Liver (tissue), 8 donors: ENCODE measurements at regions not wholly inside any gene's neighbourhood (a gene's known extent, or its start where the extent isn't known, plus 50 kb on each side); places are given as distances from the start of the nearest gene placed in this dataset.
"Not testable (repeated sequence)": the region's sequence is repeated elsewhere in the genome, so short reads cannot be mapped to it uniquely, and the experiment has no call there.

Source experiments
- DNase-seq: peaks from one replicate; pipeline ENCODE4 v3.0.0-alpha.2; 2017; ENCODE audit warnings: low spot score
- H3K27ac ChIP-seq, 2 donors: one replicate each; pipeline ENCODE4 v1.7.0; 2013; ENCODE audit warnings: inconsistent platforms in 2 of 2, low read length in 2 of 2, control low read depth in 1 of 2, low read depth in 1 of 2, mild to moderate bottlenecking in 1 of 2
- H3K27me3 ChIP-seq, 4 donors: one replicate each; pipeline versions ENCODE4 v1.6.1 to v1.7.0; 2013; ENCODE audit warnings: low read length in 3 of 4, inconsistent platforms in 1 of 4, mild to moderate bottlenecking in 1 of 4, moderate library complexity in 1 of 4; ENCODE audit not compliant: control insufficient read depth in 4 of 4, insufficient read depth in 4 of 4
- H3K36me3 ChIP-seq, 4 donors: one replicate each; pipeline versions ENCODE4 v1.6.1 to v1.7.0; 2013; ENCODE audit warnings: low read length in 3 of 4, mild to moderate bottlenecking in 3 of 4, low read depth in 1 of 4, moderate library complexity in 1 of 4; ENCODE audit not compliant: control insufficient read depth in 4 of 4, insufficient read depth in 3 of 4
- H3K4me1 ChIP-seq, 4 donors: one replicate each; pipeline versions ENCODE4 v1.6.1 to v1.7.0; 2013; ENCODE audit warnings: low read length in 3 of 4, mild to moderate bottlenecking in 3 of 4, moderate library complexity in 1 of 4; ENCODE audit not compliant: control insufficient read depth in 4 of 4, insufficient read depth in 4 of 4
- H3K4me3 ChIP-seq, 3 donors: one replicate each; pipeline versions ENCODE4 v1.6.1 to v1.7.0; 2013; ENCODE audit warnings: low read length in 3 of 3, control low read depth in 1 of 3, low read depth in 1 of 3, mild to moderate bottlenecking in 1 of 3
- H3K9ac ChIP-seq, 2 donors: one replicate each; pipeline ENCODE4 v1.7.0; 2013; ENCODE audit warnings: low read length in 2 of 2, mild to moderate bottlenecking in 2 of 2, moderate library complexity in 2 of 2, control low read depth in 1 of 2, low read depth in 1 of 2
- H3K9me3 ChIP-seq, 4 donors: one replicate each; pipeline versions ENCODE4 v1.6.1 to v1.7.0; 2013; ENCODE audit warnings: low read length in 3 of 4; ENCODE audit not compliant: control insufficient read depth in 4 of 4
- EGR1 ChIP-seq, 2 donors: IDR thresholded peaks; 2 replicates each; pipeline ENCODE4 v1.6.1; 2016 to 2018; ENCODE audit warnings: antibody characterized with exemption in 2 of 2, low read depth in 2 of 2
- FOXA1 ChIP-seq: IDR thresholded peaks from 2 replicates; pipeline ENCODE4 v1.6.1; 2016; ENCODE audit warnings: antibody characterized with exemption
- FOXA2 ChIP-seq: IDR thresholded peaks from 2 replicates; pipeline ENCODE4 v1.6.1; 2016; ENCODE audit warnings: antibody characterized with exemption
- GABPA ChIP-seq, 2 donors: IDR thresholded peaks in 1 of 2; conservative IDR thresholded peaks in 1 of 2; 2 replicates each; pipeline ENCODE4 v1.6.1; 2016; ENCODE audit warnings: antibody characterized with exemption in 2 of 2, mild to moderate bottlenecking in 1 of 2, moderate library complexity in 1 of 2
- HNF4A ChIP-seq, 2 donors: conservative IDR thresholded peaks; 2 replicates each; pipeline ENCODE4 v1.6.1; 2016; ENCODE audit warnings: antibody characterized with exemption in 2 of 2, mild to moderate bottlenecking in 2 of 2
- HNF4G ChIP-seq: IDR thresholded peaks from 2 replicates; pipeline ENCODE4 v1.6.1; 2016; ENCODE audit warnings: antibody characterized with exemption
- JUND ChIP-seq, 2 donors: IDR thresholded peaks; 2 replicates each; pipeline ENCODE4 v1.6.1; 2016; ENCODE audit warnings: antibody characterized with exemption in 2 of 2
- NR2F2 ChIP-seq: IDR thresholded peaks from 2 replicates; pipeline ENCODE4 v1.6.1; 2016; ENCODE audit warnings: antibody characterized with exemption
- RAD21 ChIP-seq, 2 donors: IDR thresholded peaks; 2 replicates each; pipeline ENCODE4 v1.6.1; 2016; ENCODE audit warnings: antibody characterized with exemption in 2 of 2, mild to moderate bottlenecking in 2 of 2
- RXRA ChIP-seq, 2 donors: IDR thresholded peaks; 2 replicates each; pipeline ENCODE4 v1.6.1; 2017 to 2018; ENCODE audit warnings: antibody characterized with exemption in 2 of 2, mild to moderate bottlenecking in 1 of 2
- SP1 ChIP-seq: IDR thresholded peaks from 2 replicates; pipeline ENCODE4 v1.6.1; 2018; ENCODE audit warnings: antibody characterized with exemption, mild to moderate bottlenecking
- TAF1 ChIP-seq: conservative IDR thresholded peaks from 2 replicates; pipeline ENCODE4 v1.6.1; 2016; ENCODE audit warnings: antibody characterized with exemption, mild to moderate bottlenecking
- YY1 ChIP-seq: IDR thresholded peaks from 2 replicates; pipeline ENCODE4 v1.6.1; 2016; ENCODE audit warnings: antibody characterized with exemption, mild to moderate bottlenecking
- WGBS: extraction: QIAGEN DNeasy Blood & Tissue Kit; methylation state at CpG from one replicate; pipeline ENCODE4 v1.1.7; 2013; 5-methylcytosine and 5-hydroxymethylcytosine counted together
- TF ChIP-seq, protein P1 (sequence below): IDR thresholded peaks from 2 replicates; pipeline ENCODE4 v1.6.1; 2016; ENCODE audit warnings: antibody characterized with exemption
- TF ChIP-seq, protein P2 (sequence below): IDR thresholded peaks from 2 replicates; pipeline ENCODE4 v1.6.1; 2016; ENCODE audit warnings: antibody characterized with exemption, mild to moderate bottlenecking
- TF ChIP-seq, protein P3 (sequence below): IDR thresholded peaks from 2 replicates; pipeline ENCODE4 v1.6.1; 2016; ENCODE audit warnings: antibody characterized with exemption
- TF ChIP-seq, protein P4 (sequence below): fragments of 150-350 bp; IDR thresholded peaks from 2 replicates; pipeline ENCODE4 v1.5.1; 2017; ENCODE audit warnings: improper control_type of control experiment, low read depth, low read length; ENCODE audit not compliant: missing input control
- donor health status: healthy.
- donor health status: healthy.
- donor health status: healthy.
- donor health status: healthy.
- donor health status: healthy.

DNA sequence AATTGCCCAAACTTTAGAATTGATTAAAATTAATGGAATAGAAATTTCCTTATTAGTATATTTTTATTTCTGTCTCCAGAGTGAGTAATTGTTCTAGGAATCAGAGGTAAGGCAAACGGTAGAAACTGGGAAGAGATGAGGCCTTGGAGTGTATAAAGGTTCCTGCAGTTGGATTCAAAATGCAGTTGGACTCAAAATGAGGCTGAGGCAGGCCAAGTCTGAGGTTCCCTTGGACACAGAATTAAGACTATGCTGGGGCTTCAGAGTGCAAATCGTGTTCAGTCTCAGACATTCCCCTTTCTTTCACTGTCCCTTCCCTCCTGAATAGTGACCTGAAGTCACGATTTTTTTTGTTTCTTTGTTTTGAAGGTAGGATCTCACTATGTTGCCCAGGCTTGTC lies 746.9 kb upstream of the NRXN1 start:
- DNase-seq: no peak
- H3K36me3 ChIP-seq: no peaks in the 10 kb centered on the region
- H3K27me3 ChIP-seq: no peaks in the 10 kb centered on the region
- no peaks in the 10 kb centered on the region for H3K4me1 ChIP-seq
- H3K27ac ChIP-seq: no peak overlapping the region
- no peak overlapping the region for H3K9ac ChIP-seq
- TF ChIP-seq, protein P1, sequence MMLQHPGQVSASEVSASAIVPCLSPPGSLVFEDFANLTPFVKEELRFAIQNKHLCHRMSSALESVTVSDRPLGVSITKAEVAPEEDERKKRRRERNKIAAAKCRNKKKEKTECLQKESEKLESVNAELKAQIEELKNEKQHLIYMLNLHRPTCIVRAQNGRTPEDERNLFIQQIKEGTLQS: no peak
- TF ChIP-seq YY1 (no peak), RXRA (IDR thresholded peaks at IDR 0.05) (no peak), SP1 (no peak), HNF4A (conservative IDR thresholded peaks at IDR 0.05) (no peak), RAD21 (IDR thresholded peaks at IDR 0.05) (no peak), JUND (IDR thresholded peaks at IDR 0.05) (no peak), EGR1 (IDR thresholded peaks at IDR 0.05; ENCODE audit: low read depth in 2 of 2) (no peak), FOXA2 (no peak), TAF1 (no peak)
- TF ChIP-seq, protein P2, sequence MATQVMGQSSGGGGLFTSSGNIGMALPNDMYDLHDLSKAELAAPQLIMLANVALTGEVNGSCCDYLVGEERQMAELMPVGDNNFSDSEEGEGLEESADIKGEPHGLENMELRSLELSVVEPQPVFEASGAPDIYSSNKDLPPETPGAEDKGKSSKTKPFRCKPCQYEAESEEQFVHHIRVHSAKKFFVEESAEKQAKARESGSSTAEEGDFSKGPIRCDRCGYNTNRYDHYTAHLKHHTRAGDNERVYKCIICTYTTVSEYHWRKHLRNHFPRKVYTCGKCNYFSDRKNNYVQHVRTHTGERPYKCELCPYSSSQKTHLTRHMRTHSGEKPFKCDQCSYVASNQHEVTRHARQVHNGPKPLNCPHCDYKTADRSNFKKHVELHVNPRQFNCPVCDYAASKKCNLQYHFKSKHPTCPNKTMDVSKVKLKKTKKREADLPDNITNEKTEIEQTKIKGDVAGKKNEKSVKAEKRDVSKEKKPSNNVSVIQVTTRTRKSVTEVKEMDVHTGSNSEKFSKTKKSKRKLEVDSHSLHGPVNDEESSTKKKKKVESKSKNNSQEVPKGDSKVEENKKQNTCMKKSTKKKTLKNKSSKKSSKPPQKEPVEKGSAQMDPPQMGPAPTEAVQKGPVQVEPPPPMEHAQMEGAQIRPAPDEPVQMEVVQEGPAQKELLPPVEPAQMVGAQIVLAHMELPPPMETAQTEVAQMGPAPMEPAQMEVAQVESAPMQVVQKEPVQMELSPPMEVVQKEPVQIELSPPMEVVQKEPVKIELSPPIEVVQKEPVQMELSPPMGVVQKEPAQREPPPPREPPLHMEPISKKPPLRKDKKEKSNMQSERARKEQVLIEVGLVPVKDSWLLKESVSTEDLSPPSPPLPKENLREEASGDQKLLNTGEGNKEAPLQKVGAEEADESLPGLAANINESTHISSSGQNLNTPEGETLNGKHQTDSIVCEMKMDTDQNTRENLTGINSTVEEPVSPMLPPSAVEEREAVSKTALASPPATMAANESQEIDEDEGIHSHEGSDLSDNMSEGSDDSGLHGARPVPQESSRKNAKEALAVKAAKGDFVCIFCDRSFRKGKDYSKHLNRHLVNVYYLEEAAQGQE: no peak
- WGBS: 79% methylated on average over 3 of the region's 3 CpGs
- H3K9me3 ChIP-seq: peaks cover 0 to 9% (median 0%) of the 10 kb centered on the region in 4 donors
- no peak overlapping the region for H3K4me3 ChIP-seq

DNA sequence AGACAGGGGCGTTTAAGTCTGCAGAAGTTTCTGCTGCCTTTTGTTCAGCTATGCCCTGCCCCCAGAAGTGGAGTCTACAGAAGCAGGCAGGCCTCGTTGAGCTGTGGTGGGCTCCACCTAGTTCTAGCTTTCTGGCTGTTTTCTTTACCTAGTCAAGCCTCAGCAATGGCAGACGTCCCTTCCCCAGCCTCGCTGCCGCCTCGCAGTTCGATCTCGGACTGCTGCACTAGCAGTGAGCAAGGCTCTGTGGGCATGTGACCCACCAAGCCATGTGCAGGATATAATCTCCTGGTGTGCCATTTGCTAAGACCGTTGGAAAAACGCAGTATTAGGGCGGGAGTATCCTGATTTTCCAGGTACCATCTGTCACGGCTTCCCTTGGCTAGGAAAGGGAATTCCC lies 742.7 kb upstream of the NRXN1 start:
- 90% methylated on average over 12 of the region's 12 CpGs for WGBS
- not testable (repeated sequence) for DNase-seq, H3K27me3 ChIP-seq, H3K4me3 ChIP-seq, H3K36me3 ChIP-seq, H3K27ac ChIP-seq, H3K9me3 ChIP-seq, H3K9ac ChIP-seq, H3K4me1 ChIP-seq

DNA sequence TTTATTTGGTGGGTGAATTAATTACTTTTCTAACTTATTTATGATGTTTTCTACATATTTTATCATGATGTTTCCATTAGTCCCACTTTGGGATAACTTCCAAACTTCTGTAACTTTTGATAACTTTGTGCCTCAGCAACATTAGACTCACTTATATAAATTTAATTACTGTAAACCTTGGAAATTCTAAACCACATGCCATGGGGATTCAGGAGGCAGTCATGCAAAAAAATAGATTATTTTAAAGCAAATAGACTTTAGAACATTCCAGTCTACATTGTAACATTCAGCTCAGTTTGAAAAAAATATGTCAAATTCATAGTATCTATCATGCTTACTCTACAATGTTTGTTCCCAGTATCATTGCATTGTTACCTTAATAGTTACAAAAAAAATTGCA lies 728.5 kb upstream of the NRXN1 start:
- Histone ChIP-seq H3K4me3 (no peak overlapping the region), H3K4me1 (no peaks in the 10 kb centered on the region), H3K9ac (no peak overlapping the region), H3K36me3 (no peaks in the 10 kb centered on the region), H3K9me3 (no peaks in the 10 kb centered on the region), H3K27ac (no peak overlapping the region), H3K27me3 (no peaks in the 10 kb centered on the region)
- TF ChIP-seq HNF4G: no peak
- no peak for TF ChIP-seq GABPA (IDR thresholded peaks at IDR 0.05 in 1 of 2, conservative IDR thresholded peaks at IDR 0.05 in 1 of 2)
- no peak for TF ChIP-seq SP1
- no peak for TF ChIP-seq FOXA1
- no peak for TF ChIP-seq FOXA2
- TF ChIP-seq, protein P3, sequence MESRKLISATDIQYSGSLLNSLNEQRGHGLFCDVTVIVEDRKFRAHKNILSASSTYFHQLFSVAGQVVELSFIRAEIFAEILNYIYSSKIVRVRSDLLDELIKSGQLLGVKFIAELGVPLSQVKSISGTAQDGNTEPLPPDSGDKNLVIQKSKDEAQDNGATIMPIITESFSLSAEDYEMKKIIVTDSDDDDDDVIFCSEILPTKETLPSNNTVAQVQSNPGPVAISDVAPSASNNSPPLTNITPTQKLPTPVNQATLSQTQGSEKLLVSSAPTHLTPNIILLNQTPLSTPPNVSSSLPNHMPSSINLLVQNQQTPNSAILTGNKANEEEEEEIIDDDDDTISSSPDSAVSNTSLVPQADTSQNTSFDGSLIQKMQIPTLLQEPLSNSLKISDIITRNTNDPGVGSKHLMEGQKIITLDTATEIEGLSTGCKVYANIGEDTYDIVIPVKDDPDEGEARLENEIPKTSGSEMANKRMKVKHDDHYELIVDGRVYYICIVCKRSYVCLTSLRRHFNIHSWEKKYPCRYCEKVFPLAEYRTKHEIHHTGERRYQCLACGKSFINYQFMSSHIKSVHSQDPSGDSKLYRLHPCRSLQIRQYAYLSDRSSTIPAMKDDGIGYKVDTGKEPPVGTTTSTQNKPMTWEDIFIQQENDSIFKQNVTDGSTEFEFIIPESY: no peak
- TF ChIP-seq, protein P4, sequence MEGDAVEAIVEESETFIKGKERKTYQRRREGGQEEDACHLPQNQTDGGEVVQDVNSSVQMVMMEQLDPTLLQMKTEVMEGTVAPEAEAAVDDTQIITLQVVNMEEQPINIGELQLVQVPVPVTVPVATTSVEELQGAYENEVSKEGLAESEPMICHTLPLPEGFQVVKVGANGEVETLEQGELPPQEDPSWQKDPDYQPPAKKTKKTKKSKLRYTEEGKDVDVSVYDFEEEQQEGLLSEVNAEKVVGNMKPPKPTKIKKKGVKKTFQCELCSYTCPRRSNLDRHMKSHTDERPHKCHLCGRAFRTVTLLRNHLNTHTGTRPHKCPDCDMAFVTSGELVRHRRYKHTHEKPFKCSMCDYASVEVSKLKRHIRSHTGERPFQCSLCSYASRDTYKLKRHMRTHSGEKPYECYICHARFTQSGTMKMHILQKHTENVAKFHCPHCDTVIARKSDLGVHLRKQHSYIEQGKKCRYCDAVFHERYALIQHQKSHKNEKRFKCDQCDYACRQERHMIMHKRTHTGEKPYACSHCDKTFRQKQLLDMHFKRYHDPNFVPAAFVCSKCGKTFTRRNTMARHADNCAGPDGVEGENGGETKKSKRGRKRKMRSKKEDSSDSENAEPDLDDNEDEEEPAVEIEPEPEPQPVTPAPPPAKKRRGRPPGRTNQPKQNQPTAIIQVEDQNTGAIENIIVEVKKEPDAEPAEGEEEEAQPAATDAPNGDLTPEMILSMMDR: no peak
- TF ChIP-seq TAF1: no peak
- TF ChIP-seq YY1: no peak
- TF ChIP-seq, protein P2: no peak
- TF ChIP-seq NR2F2: no peak
- no peak for TF ChIP-seq RXRA (IDR thresholded peaks at IDR 0.05)
- no peak for TF ChIP-seq EGR1 (IDR thresholded peaks at IDR 0.05; ENCODE audit: low read depth in 2 of 2)
- TF ChIP-seq, protein P1: no peak
- no peak for TF ChIP-seq HNF4A (conservative IDR thresholded peaks at IDR 0.05)
- TF ChIP-seq JUND (IDR thresholded peaks at IDR 0.05): no peak
- DNase-seq: no peak
